T-helper 1 cell (primary cell): ENCODE measurements at regions not wholly inside any gene's neighbourhood (a gene's known extent, or its start where the extent isn't known, plus 50 kb on each side); places are given as distances from the start of the nearest gene placed in this dataset.
"Not testable (repeated sequence)": the region's sequence is repeated elsewhere in the genome, so short reads cannot be mapped to it uniquely, and the experiment has no call there.

Experiments used
- DNase-seq, 5 donors: peaks; one replicate each; pipeline ENCODE4 v3.0.0-alpha.2; 2012 to 2020

DNA sequence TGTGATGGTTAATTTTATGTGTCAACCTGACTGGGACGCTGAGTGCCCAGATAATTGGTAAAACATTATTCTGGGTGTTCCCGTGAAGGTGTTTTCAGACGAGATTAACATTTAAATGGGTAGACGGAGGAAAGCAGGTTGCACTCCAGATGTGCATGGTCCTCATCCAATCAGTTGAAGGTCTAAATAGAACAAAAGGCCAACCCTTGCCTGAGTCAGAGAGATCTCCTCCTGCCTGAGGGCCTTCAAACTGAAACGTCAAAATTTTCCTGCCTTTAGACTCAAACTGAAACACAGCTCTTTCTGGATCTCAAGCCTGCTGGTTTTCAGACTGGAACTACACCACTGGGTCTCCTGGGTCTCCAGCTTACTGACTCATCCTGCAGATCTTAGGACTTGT is 73.5 kb downstream of the NPIPA8 start:
- not testable (repeated sequence) for DNase-seq

DNA sequence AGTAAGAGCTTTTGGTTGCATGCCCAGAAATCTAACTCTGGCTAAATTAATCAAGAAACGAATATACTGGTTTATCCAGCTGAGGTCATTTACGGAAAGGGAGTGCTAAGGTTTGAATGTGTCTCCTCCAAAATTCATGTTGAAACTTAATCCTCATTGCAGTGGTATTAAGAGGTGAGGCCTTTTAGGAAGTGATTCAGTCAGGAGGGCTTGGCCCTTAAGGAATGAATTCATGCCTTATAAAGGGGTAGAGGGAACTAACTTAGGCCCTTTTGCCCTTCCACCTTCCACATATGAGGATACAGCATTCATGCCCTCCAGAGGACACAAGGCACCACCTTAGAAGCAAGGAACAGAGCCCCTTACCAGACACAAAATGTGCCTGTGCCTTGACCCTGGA is 74.7 kb downstream of the NPIPA8 start:
- DNase-seq: not testable (repeated sequence)

DNA sequence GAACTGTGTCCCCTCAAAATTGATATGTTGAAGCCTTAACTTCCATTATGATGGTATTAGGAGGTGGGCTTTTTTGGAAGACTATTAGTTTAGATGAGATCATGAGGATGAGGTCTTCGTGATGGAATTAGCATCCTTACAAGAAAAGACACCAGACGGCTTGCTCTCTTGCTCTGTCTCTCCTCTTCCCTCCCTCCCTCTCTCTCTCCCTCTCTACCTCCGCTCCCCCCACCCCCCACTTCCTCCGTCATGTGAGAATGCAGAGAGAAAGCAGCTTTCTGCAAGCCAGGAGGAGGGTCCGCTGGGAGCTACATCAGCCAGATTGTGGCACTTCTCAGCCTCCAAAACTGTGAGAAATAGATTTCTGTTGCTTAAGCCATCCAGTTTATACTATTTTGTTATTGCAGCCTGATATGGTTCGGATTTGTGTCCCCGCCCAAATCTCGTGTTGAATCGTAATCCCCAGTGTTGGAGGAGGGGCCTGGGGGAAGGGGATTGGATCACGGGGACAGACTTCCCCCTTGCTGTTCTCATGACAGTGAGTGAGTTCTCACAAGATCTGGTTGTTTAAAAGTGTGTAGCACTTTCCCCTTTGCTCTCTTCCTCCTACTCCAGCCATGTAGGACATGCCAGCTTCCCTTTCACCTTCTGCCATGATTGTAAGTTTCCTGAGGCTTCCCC is 76.9 kb downstream of the NPIPA8 start:
- not testable (repeated sequence) for DNase-seq

DNA sequence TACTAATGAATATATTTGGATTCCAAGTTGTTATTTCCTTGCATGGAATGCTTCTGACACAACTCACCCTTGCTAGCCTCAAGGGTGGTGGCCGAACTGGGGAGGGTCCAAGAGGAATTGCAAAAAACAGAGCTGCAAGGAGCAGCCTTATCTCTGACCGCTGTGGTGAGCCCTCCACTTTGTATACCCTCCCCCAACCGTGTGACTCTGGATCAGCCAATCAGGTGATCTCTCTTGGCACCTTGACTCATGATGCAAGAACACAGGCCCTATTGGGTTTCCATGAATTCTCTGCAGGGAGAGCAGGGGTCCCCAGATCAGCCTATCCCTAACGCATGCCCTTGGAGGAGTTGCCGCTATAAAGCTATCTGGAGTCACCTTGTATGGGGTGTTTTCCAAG is 83.6 kb downstream of the NPIPA8 start:
- not testable (repeated sequence) for DNase-seq

DNA sequence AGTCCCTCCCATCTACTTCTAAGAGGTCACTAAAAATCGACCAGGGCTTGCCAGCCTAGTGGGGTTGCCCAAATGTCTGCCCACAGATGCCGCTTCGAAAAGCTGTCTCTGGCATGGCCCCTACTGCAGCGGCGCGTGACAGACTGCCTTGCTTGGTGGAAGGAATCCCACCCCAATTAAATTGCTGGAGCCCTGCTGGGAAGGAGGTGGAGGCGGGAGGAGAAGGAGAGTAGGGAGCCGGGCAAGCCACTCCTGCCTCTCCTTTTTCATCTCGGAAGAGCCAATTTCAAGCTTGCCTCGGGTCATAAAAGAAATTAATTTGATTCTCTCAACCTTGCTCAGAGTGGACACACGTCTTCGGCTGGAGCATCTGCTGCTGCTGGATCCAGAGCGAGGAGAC is 106.0 kb downstream of the NPIPA8 start:
- not testable (repeated sequence) for DNase-seq

DNA sequence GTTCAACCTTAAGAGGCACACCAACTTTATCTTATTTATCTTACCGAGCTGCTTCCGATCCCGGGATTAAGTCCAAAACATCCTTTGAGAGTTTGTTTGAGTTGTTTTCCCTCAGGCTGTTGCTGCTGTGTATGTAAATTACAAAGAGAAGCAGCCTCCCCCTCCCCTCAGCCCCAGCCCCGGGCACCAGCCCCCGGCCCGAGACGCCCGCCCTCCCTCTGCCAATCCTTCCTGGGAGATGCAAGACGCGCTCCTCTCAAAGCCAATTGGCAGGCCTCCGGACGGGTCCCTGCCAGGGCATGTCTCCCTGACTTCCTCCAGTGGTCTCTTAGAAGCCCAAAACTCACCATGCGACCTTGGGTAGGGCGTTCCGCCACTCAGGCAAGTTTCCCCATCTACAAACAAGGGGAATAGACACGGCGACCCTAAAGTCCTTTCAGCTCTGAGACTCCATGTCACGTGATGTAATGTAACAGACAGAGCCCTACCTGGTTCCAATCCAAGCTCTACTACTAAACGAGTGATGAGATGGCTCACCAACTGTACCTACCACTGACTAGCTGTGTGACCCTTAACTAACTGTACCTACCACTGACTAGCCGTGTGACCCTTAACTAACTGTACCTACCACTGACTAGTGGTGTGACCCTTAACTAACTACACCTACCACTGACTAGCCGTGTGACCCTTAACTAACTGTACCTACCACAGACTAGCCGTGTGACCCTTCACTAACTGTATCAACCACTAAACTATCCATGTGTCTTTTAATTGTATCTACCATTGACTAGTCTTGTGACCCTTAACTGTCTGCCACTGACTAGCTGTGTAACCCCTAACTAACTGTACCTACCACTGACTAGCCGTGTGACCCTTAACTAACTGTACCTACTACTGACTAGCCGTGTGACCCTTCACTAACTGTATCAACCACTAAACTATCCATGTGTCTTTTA is 114.2 kb downstream of the NPIPA8 start:
- DNase-seq: not testable (repeated sequence)

DNA sequence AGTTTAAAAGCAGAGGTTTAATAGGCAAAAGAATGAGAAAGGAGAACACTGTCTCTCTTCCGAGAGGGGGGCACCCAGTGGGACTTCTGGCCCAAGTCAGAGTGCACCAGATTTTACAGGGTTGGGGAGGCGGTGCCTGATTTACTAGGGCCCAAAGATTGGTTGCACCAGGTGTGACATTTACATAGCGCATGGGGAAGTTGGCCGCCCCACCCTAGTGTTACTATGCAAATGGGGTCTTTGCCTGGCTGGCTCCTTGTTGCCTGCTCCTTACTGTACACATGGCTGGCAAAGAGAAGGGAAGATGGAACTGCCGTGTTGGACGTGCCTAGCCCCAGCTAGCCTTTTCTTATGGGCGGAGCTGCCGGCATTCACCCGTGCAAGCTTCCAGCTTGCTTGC is 118.8 kb downstream of the NPIPA8 start:
- DNase-seq: not testable (repeated sequence)

DNA sequence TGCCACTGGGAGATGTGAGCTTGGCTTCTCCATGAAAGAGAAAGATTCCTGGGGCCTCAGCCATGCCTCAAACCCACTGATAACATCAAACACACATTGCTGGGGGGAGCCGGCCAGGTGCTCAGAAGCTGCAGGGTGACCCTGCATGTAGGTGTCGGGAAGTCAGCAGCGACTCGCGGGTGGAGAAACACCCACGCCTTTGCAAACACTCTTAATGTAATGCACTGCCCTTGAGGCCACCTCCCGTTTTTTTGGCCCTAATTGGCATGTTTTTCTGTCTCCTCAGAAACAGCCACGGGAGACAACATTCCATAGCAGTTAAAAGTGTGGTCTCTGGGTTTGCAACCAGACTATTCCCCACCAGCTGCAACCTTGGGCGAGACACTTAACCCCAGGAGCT is 119.7 kb downstream of the NPIPA8 start:
- not testable (repeated sequence) for DNase-seq

DNA sequence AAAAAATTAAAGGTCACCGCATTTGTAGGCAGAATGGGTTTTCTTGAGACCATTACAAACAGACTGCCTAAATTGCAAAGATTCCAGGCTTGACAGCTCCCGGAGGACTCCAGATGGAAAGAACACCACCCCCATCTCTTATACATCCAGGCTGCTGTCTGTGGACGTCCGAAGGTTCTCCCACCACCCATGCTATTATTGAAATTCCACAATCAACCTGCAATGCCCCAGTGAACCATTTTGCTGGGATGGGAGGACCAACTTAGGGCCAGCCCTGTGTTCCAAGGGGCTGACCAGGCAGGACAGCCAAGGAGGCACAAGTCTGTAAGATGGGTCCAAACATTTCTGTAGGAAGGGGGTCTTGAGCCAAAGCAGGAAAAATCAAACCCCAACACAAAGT is 122.7 kb downstream of the NPIPA8 start:
- DNase-seq: not testable (repeated sequence)

DNA sequence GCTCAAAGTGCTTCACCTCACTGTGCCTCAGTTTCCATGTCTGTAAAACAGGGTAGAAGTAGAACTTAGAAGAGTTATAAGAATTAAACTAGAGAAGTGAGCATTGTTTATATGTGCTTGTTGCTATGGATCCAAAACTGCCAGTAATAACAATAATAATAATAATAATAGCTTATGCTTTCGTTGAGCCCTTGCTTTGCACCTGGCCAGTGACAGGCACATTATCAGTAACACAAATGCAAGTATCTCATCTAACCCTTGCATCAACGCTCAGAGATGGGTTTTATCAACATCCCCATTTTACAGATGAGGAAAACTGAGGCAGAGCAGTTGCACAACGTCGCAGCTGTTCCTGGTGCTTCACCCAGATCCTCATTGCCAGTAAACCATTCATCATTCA is 125.0 kb downstream of the NPIPA8 start:
- DNase-seq: not testable (repeated sequence)

DNA sequence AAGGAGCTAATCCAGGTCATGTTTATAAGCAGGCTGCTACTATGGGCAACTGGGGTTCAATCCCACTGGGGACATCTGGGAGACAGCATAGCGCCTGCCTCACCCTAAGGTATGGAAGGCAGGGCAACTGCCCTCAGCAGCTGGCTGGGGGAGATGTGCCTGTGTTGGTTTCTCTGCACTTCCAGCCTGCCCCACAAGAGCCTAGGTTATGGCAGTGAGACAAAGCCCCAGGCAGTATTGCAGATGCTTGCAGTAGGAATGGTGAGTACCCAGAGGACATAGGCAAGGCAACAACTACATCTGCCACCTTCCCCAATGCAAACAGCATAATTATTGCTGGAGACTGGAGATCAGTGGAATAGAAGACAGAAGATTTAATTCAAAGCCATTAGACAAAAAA is 131.8 kb downstream of the NPIPA8 start:
- DNase-seq: not testable (repeated sequence)

DNA sequence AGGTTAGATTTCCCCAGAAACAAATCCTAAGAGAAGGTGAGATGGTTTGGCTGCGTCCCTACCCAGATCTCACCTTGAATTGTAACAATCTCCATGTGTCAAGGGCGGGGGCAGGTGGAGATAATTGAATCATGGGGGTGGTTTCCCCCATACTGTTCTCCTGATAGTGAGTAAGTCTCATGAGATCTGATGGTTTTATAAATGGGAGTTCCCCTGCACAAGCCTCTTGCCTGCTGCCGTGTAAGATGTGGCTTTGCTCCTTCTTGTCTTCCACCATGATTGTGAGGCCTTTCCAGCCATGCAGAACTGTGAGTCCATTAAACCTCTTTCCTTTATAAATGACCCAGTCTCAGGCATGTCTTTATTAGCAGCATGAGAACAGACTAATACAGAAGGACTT is 132.2 kb downstream of the NPIPA8 start:
- not testable (repeated sequence) for DNase-seq

DNA sequence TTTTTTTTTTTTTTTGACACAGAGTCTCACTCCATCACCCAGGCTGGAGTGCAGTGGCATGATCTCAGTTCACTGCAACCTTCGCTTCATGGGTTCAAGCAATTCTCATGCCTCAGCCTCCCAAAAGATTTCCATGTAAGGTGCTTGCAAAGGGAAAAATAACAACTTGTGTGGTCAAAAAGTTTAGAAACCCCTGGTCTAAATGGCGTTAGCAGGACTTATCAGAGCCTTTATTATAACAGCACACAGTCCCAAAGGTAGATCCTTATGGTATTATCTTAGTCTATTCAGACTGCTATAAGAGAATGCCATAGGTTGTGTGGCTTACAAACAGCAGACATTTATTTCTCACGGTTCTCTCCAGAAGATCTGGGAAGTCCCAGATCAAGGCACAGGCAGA is 135.0 kb downstream of the NPIPA8 start:
- not testable (repeated sequence) for DNase-seq

DNA sequence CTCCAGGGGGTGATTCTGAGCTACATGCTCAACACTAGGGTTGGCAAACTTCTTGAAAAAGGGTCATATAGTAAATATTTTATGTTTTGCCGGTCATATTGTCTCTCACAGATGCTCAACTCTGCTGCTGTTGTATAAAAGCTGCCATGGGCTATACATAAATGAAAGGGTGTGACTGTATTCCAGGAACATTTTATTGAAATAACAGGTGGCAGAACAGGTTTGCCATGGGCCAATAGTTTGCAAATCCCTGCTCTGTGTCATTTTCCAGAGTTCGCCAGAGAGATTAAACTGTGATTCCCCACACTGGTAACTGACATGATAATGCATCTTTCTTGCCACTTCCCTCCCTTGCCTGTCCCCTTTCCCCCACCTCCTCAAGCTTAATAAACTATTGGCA is 144.1 kb downstream of the NPIPA8 start:
- not testable (repeated sequence) for DNase-seq

DNA sequence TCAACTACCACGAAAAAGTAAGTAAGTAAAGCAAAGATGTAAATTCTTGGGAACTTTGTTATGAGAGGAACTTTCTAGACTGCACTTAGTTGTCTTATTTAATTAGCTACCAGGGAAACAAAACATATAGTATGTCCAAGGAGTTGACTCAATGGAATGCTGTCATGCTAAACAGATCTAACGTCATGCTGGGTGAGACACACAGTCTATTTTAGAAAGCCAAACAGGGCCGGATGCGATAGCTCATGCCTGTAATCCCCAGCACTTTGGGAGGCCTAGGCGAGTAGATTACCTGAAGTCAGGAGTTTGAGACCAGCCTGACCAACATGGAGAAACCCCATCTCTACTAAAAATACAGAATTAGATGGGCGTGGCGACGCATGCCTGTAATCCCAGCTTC is 146.4 kb downstream of the NPIPA8 start:
- not testable (repeated sequence) for DNase-seq

DNA sequence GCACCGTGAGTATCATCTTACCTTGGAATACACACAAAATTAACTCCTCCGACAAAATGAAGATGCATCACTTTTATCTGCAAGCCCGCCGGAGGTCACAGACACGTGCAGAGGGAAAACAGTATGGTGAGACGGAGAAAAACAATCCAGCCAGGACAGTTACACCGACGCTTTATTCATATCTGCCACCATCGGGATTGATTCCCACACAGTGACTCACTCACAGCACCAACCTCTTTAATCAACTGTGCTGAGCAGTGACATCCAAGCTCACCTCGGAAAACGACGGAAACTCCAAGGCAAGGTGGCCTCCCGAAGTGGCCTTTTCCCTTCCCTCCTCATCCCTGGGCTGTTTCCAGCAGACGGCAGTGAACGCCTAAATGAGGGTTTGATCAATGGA is 151.8 kb downstream of the NPIPA8 start:
- not testable (repeated sequence) for DNase-seq

DNA sequence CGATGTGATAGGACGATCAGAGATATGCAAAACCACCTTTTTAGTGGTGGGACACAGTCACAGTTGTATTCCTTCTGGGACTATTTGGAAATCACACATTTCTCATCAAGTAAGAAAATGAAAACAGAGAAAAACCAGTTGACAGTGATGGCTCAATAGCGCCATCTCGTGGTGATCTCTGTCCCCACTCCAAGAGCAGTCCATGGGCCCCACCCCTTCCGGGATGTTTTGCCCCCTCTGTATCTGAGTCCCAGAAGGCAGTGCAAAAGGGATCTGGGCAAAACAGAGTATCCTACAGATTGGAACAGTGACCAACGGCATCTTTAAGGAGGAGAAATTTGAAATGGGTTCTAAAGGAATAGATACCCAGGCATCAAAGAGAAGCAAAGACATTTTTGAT is 155.5 kb downstream of the NPIPA8 start:
- not testable (repeated sequence) for DNase-seq

DNA sequence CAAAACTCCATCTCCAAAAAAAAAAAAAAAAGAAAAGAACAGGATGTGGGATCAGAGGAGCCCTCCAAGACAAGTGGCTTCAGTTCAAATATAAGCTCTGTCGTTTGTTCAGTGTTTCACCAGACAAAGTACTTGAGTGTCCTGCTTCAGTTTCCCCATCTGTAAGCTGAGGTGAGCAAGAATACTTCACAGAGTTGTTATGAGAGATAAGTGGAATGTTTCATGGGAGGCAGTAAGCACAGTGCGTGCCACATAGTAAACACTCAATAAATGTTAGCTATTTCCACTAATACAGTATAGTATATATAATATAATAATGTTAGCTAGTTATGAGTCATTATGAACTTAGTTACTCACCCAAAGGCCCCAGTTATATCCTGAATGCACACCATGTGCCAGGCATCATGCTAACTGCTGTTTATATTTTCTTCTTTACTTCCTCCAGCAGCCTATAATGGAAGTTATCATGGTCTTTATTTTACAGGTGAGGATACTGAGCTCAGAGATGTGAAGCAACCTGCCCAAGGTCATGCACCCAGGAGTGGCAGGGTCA is 162.5 kb downstream of the NPIPA8 start:
- DNase-seq: not testable (repeated sequence)

DNA sequence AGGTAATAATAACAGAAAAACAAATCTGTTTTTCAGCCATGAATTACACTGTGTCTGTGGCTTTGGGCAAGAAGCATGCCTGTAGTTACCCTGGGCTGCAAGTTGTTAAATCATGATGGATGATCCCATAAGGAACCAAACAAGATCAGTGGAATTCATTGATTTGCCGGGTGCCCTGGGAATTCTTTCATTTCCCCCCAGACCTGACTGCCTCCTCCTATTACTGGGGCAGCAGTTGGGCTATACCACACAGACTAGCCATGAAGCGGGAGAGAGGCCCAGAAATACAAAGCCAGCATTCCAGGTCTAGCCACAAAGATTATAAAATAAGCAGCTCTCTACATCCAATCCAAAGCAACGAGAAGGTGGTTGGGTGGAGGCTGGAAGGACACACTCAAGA is 174.2 kb downstream of the NPIPA8 start:
- DNase-seq: not testable (repeated sequence)

DNA sequence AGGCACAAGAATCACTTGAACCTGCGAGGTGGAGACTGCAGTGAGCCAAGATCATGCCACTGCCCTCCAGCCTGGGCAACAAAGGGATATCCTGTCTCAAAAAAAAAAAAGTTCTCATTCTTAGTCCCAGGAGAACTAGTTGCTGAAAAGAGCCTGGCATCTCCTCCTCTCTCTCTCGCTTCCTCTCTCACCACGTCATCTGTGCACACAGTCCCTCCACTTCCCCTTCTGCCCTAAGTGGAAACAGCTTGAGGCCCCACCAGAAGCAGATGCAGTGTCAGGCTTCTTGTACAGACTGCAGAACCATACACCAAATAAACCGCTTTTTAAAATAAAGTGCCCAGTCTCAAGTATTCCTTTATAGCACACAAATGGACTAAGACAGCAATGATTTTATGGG is 175.3 kb downstream of the NPIPA8 start:
- DNase-seq: not testable (repeated sequence)

DNA sequence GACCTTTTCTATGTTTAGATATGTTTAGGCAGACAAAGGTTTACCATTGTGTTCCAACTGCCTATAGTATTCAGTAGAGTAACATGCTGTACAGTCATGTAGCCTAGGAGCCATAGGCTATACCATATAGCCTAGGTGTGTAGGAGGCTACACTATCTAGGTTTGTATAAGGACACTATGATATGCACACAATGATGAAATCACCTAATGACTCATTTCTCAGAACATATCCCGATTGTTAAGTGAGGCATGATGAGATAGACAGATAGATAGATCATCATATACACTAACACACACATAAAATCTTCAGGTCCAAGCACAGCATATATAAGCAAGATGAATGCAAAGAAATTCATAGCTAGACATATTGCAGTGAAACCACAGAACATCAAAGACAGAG is 177.4 kb downstream of the NPIPA8 start:
- DNase-seq: not testable (repeated sequence)

DNA sequence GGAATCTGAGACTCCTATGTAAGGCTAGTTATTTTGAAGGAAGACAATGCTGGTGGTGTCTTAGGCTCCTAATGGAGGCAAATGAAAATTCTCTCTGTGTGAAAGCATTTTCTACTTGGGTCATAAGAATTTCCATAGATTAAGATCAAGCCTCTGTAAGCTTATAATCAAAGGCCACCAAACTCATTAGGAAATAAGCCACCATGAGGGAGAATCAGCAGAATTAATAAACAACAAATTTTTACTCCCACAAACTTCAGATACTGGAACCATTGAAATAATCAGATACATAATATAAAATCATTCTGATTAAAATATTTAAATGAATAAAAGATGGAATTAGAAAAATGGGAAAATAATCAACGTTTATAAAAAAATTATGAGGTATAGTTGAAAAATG is 178.7 kb downstream of the NPIPA8 start:
- not testable (repeated sequence) for DNase-seq

DNA sequence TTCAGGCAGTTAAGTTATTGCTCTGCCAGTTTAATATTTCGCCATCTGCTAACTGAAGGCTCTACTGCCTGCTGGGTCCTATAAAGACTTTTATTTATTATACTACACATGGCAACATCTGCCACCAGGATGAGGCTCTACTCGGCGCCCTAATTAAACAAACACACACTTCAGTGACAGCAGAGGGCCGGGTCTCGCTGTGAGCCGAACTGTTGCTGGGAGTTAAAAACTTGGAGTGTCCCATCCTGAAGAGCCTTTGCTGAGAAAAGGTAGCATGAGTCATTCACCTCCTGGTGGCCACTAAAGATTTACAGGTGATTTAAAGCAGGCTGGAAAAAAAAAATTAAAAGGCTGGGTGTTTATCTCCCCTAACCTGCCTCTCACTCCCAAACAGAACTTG is 183.7 kb downstream of the NPIPA8 start:
- DNase-seq: not testable (repeated sequence)
